ENCODE measurements at regions not wholly inside any gene's neighbourhood (a gene's known extent, or its start where the extent isn't known, plus 50 kb on each side); places are given as distances from the start of the nearest gene placed in this dataset.
"Not testable (repeated sequence)": the region's sequence is repeated elsewhere in the genome, so short reads cannot be mapped to it uniquely, and the experiment has no call there.

- TF ChIP-seq BACH2 (CRISPR knock-in tag; IDR thresholded peaks at IDR 0.05; ENCODE audit: borderline replicate concordance) (no peak), CSRNP3 (CRISPR knock-in tag; IDR thresholded peaks at IDR 0.05) (no peak), ARNTL (CRISPR knock-in tag; IDR thresholded peaks at IDR 0.05; ENCODE audit: borderline replicate concordance, low read depth) (no peak), ESRRG (CRISPR knock-in tag; IDR thresholded peaks at IDR 0.05) (no peak), ZNF70 (CRISPR knock-in tag; IDR thresholded peaks at IDR 0.05) (no peak)
These were observed 967.9 kb upstream of the INTU start (continued) for GRCh38 chr4:126664839-126665238.

- ATAC-seq, result not testable (repeated sequence)
These were observed 962.7 kb upstream of the INTU start for GRCh38 chr4:126670038-126670437.

- no peak for ATAC-seq
- TF ChIP-seq TCF4 (CRISPR knock-in tag; IDR thresholded peaks at IDR 0.05; ENCODE audit: borderline replicate concordance) (no peak), TOX (CRISPR knock-in tag; IDR thresholded peaks at IDR 0.05; ENCODE audit: borderline replicate concordance) (no peak), TSHZ2 (CRISPR knock-in tag; IDR thresholded peaks at IDR 0.05) (no peak), OSR1 (CRISPR knock-in tag; IDR thresholded peaks at IDR 0.05) (no peak), PATZ1 (CRISPR knock-in tag; IDR thresholded peaks at IDR 0.05; ENCODE audit: borderline replicate concordance) (no peak), RARB (CRISPR knock-in tag; IDR thresholded peaks at IDR 0.05) (no peak), CSRNP3 (CRISPR knock-in tag; IDR thresholded peaks at IDR 0.05) (no peak), GLIS3 (CRISPR knock-in tag; IDR thresholded peaks at IDR 0.05) (no peak), ZNF70 (CRISPR knock-in tag; IDR thresholded peaks at IDR 0.05) (no peak), ESRRG (CRISPR knock-in tag; IDR thresholded peaks at IDR 0.05) (no peak), ZFP30 (CRISPR knock-in tag; IDR thresholded peaks at IDR 0.05) (no peak), ZNF8 (CRISPR knock-in tag; IDR thresholded peaks at IDR 0.05) (no peak), CREB5 (CRISPR knock-in tag; IDR thresholded peaks at IDR 0.05; ENCODE audit: low read depth) (no peak), CSDC2 (CRISPR knock-in tag; IDR thresholded peaks at IDR 0.05) (no peak), ISL1 (CRISPR knock-in tag; IDR thresholded peaks at IDR 0.05) (no peak), ZNF565 (CRISPR knock-in tag; conservative IDR thresholded peaks at IDR 0.05; ENCODE audit: low read depth) (no peak)
These were observed 954.1 kb upstream of the INTU start for GRCh38 chr4:126678618-126679017.

- no peak for TF ChIP-seq GLIS3 (CRISPR knock-in tag; IDR thresholded peaks at IDR 0.05)
- TF ChIP-seq RARB (CRISPR knock-in tag; IDR thresholded peaks at IDR 0.05), result no peak
- TF ChIP-seq BACH2 (CRISPR knock-in tag; IDR thresholded peaks at IDR 0.05; ENCODE audit: borderline replicate concordance), result no peak
- TF ChIP-seq CSRNP3 (CRISPR knock-in tag; IDR thresholded peaks at IDR 0.05), result no peak
- no peak for TF ChIP-seq CREB5 (CRISPR knock-in tag; IDR thresholded peaks at IDR 0.05; ENCODE audit: low read depth)
- no peak for ATAC-seq
These were observed 953.5 kb upstream of the INTU start for GRCh38 chr4:126679303-126679702.
